NCI-H526 treated with DMSO at 0.1 percent for 48 hours (cell line): ENCODE measurements at regions not wholly inside any gene's neighbourhood (a gene's known extent, or its start where the extent isn't known, plus 50 kb on each side); places are given as distances from the start of the nearest gene placed in this dataset.
"Not testable (repeated sequence)": the region's sequence is repeated elsewhere in the genome, so short reads cannot be mapped to it uniquely, and the experiment has no call there.

Source experiments
- DNase-seq: peaks from one replicate; lab custom pipeline; 2025; lab: John Stamatoyannopoulos, UW

- not testable (repeated sequence) for DNase-seq
These were observed 352.1 kb downstream of the SOX9 start for GRCh38 chr17:72472853-72473390.

- DNase-seq = no peak
These were observed 353.4 kb downstream of the SOX9 start for GRCh38 chr17:72474243-72474642.

GRCh38 chr17:72474719-72475477, 354.1 kb downstream of the SOX9 start:
- no peak for DNase-seq

GRCh38 chr17:72476134-72476533, 355.3 kb downstream of the SOX9 start:
- no peak for DNase-seq

GRCh38 chr17:72476575-72476986, 355.8 kb downstream of the SOX9 start:
- no peak for DNase-seq

- DNase-seq = no peak
These were observed 356.7 kb downstream of the SOX9 start for GRCh38 chr17:72477491-72477890.

GRCh38 chr17:72479113-72479512, 358.3 kb downstream of the SOX9 start:
- DNase-seq = no peak

GRCh38 chr17:72481572-72481971, 360.8 kb downstream of the SOX9 start:
- DNase-seq = no peak

- no peak for DNase-seq
These were observed 364.8 kb downstream of the SOX9 start for GRCh38 chr17:72485596-72485995.

GRCh38 chr17:72486806-72487205, 366.0 kb downstream of the SOX9 start:
- no peak for DNase-seq

- peak; percentile 50 for DNase-seq
These were observed 367.1 kb downstream of the SOX9 start for GRCh38 chr17:72487731-72488494.

GRCh38 chr17:72488555-72489271, 367.9 kb downstream of the SOX9 start:
- peak; percentile 73 for DNase-seq

GRCh38 chr17:72489272-72489641, 368.4 kb downstream of the SOX9 start:
- no peak for DNase-seq

- no peak for DNase-seq
These were observed 370.3 kb downstream of the SOX9 start for GRCh38 chr17:72491102-72491501.

- no peak for DNase-seq
These were observed 371.7 kb downstream of the SOX9 start for GRCh38 chr17:72492494-72492893.

- no peak for DNase-seq
These were observed 372.1 kb downstream of the SOX9 start for GRCh38 chr17:72492941-72493340.

- no peak for DNase-seq
These were observed 373.7 kb downstream of the SOX9 start for GRCh38 chr17:72494566-72494965.

- no peak for DNase-seq
These were observed 375.6 kb downstream of the SOX9 start for GRCh38 chr17:72496461-72496860.

GRCh38 chr17:72497915-72498314, 377.1 kb downstream of the SOX9 start:
- DNase-seq = no peak

GRCh38 chr17:72498364-72499210, 377.8 kb downstream of the SOX9 start:
- no peak for DNase-seq
